ENCODE measurements at regions not wholly inside any gene's neighbourhood (a gene's known extent, or its start where the extent isn't known, plus 50 kb on each side); places are given as distances from the start of the nearest gene placed in this dataset.

GRCh38 chr12:4849795-4850345 lies 59.8 kb upstream of the KCNA1 start:
- no peak for DNase-seq (ENCODE audit: insufficient read length, low spot score)
- FAIRE-seq: no peak
- TF ChIP-seq CTCF (IDR thresholded peaks at IDR 0.05; ENCODE audit: insufficient read depth, missing control alignments): no peak

GRCh38 chr12:4850857-4851380 lies 58.8 kb upstream of the KCNA1 start:
- DNase-seq (ENCODE audit: insufficient read length, low spot score) (no peak), FAIRE-seq (no peak)
- TF ChIP-seq CTCF (IDR thresholded peaks at IDR 0.05; ENCODE audit: insufficient read depth, missing control alignments): no peak

GRCh38 chr12:4852308-4852707 lies 57.4 kb upstream of the KCNA1 start:
- DNase-seq (ENCODE audit: insufficient read length, low spot score) (no peak), FAIRE-seq (no peak)
- TF ChIP-seq CTCF (IDR thresholded peaks at IDR 0.05; ENCODE audit: insufficient read depth, missing control alignments): no peak

- FAIRE-seq: no peak
- TF ChIP-seq CTCF (IDR thresholded peaks at IDR 0.05; ENCODE audit: insufficient read depth, missing control alignments): no peak
- no peak for DNase-seq (ENCODE audit: insufficient read length, low spot score)
Measured at GRCh38 chr12:4852911-4853310, 56.8 kb upstream of the KCNA1 start.

- peak; percentile 69 for TF ChIP-seq CTCF (IDR thresholded peaks at IDR 0.05; ENCODE audit: insufficient read depth, missing control alignments)
- DNase-seq (ENCODE audit: insufficient read length, low spot score) (peak; percentile 47), FAIRE-seq (peak; percentile 68)
Measured at GRCh38 chr12:4855121-4855924, 54.4 kb upstream of the KCNA1 start.

- FAIRE-seq: no peak
- TF ChIP-seq CTCF (IDR thresholded peaks at IDR 0.05; ENCODE audit: insufficient read depth, missing control alignments): no peak
- no peak for DNase-seq (ENCODE audit: insufficient read length, low spot score)
Measured at GRCh38 chr12:4856596-4856995, 53.1 kb upstream of the KCNA1 start.
